HepG2 (cell line): ENCODE measurements at regions not wholly inside any gene's neighbourhood (a gene's known extent, or its start where the extent isn't known, plus 50 kb on each side); places are given as distances from the start of the nearest gene placed in this dataset.

Experiments
- CHCHD3 ChIP-seq: sonication (generic); formaldehyde crosslinking; IDR thresholded peaks from 2 replicates; pipeline ENCODE4 v1.8.0; 2022; ENCODE audit warnings: mild to moderate bottlenecking, missing genetic modification reagents, moderate library complexity
- CREB1 ChIP-seq, 2 experiments: fragments of 450-650 bp in 1 of 2; IDR thresholded peaks; 2 replicates each; pipeline ENCODE4 v1.6.1; 2016 to 2017; ENCODE audit warnings: control low read depth in 1 of 2, mild to moderate bottlenecking in 1 of 2, missing compliant biosample characterization in 1 of 2, missing genetic modification characterization in 1 of 2
- SNAPC2 ChIP-seq: sonication (generic); formaldehyde crosslinking; IDR thresholded peaks from 2 replicates; pipeline ENCODE4 v1.8.1; 2022; ENCODE audit warnings: mild to moderate bottlenecking, missing genetic modification reagents
- ZNF263 ChIP-seq: sonication (generic); formaldehyde crosslinking; IDR thresholded peaks from 2 replicates; pipeline ENCODE4 v1.4.0; 2020; ENCODE audit warnings: missing genetic modification reagents
- ZNF264 ChIP-seq: sonication (generic); formaldehyde crosslinking; IDR thresholded peaks from 2 replicates; pipeline ENCODE4 v1.4.0; 2020; ENCODE audit warnings: missing genetic modification reagents
- ZNF629 ChIP-seq: sonication (generic); formaldehyde crosslinking; conservative IDR thresholded peaks from 2 replicates; pipeline ENCODE4 v1.5.0; 2020; ENCODE audit warnings: missing genetic modification reagents
- ZSCAN20 ChIP-seq: sonication (generic); formaldehyde crosslinking; IDR thresholded peaks from 2 replicates; pipeline ENCODE4 v1.4.0; 2020; ENCODE audit warnings: missing genetic modification reagents, mild to moderate bottlenecking, borderline replicate concordance
- TF ChIP-seq, protein P1 (sequence below), 2 experiments: sonication (generic) in 1 of 2; formaldehyde crosslinking in 1 of 2; IDR thresholded peaks; 2 replicates each; pipeline versions ENCODE4 v1.4.0 to v1.6.1; 2016 to 2020; ENCODE audit warnings: borderline replicate concordance in 1 of 2, low read depth in 1 of 2, mild to moderate bottlenecking in 1 of 2, missing genetic modification reagents in 1 of 2

GRCh38 chr1:36609241-36610027, 126.7 kb upstream of the CSF3R start (continued):
- TF ChIP-seq, protein P1, sequence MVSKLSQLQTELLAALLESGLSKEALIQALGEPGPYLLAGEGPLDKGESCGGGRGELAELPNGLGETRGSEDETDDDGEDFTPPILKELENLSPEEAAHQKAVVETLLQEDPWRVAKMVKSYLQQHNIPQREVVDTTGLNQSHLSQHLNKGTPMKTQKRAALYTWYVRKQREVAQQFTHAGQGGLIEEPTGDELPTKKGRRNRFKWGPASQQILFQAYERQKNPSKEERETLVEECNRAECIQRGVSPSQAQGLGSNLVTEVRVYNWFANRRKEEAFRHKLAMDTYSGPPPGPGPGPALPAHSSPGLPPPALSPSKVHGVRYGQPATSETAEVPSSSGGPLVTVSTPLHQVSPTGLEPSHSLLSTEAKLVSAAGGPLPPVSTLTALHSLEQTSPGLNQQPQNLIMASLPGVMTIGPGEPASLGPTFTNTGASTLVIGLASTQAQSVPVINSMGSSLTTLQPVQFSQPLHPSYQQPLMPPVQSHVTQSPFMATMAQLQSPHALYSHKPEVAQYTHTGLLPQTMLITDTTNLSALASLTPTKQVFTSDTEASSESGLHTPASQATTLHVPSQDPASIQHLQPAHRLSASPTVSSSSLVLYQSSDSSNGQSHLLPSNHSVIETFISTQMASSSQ (IDR thresholded peaks at IDR 0.05; ENCODE audit: low read depth), result no peak
- TF ChIP-seq, protein P1 (CRISPR knock-in tag; IDR thresholded peaks at IDR 0.05; ENCODE audit: borderline replicate concordance), result no peak
- TF ChIP-seq CHCHD3 (CRISPR knock-in tag) (no peak), ZSCAN20 (CRISPR knock-in tag) (no peak), ZNF263 (CRISPR knock-in tag) (no peak), ZNF264 (CRISPR knock-in tag) (no peak), CREB1 (IDR thresholded peaks at IDR 0.05) (no peak), CREB1 (CRISPR knock-in tag; IDR thresholded peaks at IDR 0.05) (no peak), SNAPC2 (CRISPR knock-in tag) (no peak), ZNF629 (CRISPR knock-in tag) (peak; percentile 52; the same call in 1 of the 2 replicates)
